Mononuclear cell (primary cell): ENCODE measurements at regions not wholly inside any gene's neighbourhood (a gene's known extent, or its start where the extent isn't known, plus 50 kb on each side); places are given as distances from the start of the nearest gene placed in this dataset.
"Not testable (repeated sequence)": the region's sequence is repeated elsewhere in the genome, so short reads cannot be mapped to it uniquely, and the experiment has no call there.

ENCODE experiments used
- H3K27me3 ChIP-seq: 2 replicates; pipeline ENCODE4 v1.6.0; 2011; ENCODE audit warnings: low read length, control low read depth; ENCODE audit not compliant: insufficient read depth
- H3K4me1 ChIP-seq: 2 replicates; pipeline ENCODE4 v1.5.1; 2011; ENCODE audit warnings: mild to moderate bottlenecking, low read length, control low read depth; ENCODE audit not compliant: insufficient read depth
- H3K4me3 ChIP-seq: 2 replicates; pipeline ENCODE4 v1.5.1; 2011; ENCODE audit warnings: mild to moderate bottlenecking, low read length, moderate library complexity
- H3K9me3 ChIP-seq: 2 replicates; pipeline ENCODE4 v1.5.1; 2011; ENCODE audit warnings: low read depth, mild to moderate bottlenecking, control low read depth, low read length

- peaks cover 7% of the 10 kb centered on the region for H3K4me1 ChIP-seq
- H3K4me3 ChIP-seq = no peak overlapping the region
- no peaks in the 10 kb centered on the region for H3K9me3 ChIP-seq
- H3K27me3 ChIP-seq = no peaks in the 10 kb centered on the region
These were observed 53.3 kb upstream of the LAS1L start for GRCh38 chrX:65587616-65588526.

GRCh38 chrX:65586491-65586890 is 51.9 kb upstream of the LAS1L start:
- H3K4me3 ChIP-seq = no peak overlapping the region
- peaks cover 14% of the 10 kb centered on the region for H3K4me1 ChIP-seq
- H3K9me3 ChIP-seq = no peaks in the 10 kb centered on the region
- H3K27me3 ChIP-seq = no peaks in the 10 kb centered on the region

- H3K4me1 ChIP-seq = peaks cover 14% of the 10 kb centered on the region
- not testable (repeated sequence) for H3K27me3 ChIP-seq, H3K9me3 ChIP-seq, H3K4me3 ChIP-seq
These were observed 50.6 kb upstream of the LAS1L start for GRCh38 chrX:65585226-65585625.
